ENCODE measurements at regions not wholly inside any gene's neighbourhood (a gene's known extent, or its start where the extent isn't known, plus 50 kb on each side); places are given as distances from the start of the nearest gene placed in this dataset.

GRCh38 chr10:118968482-118968881 lies 61.0 kb upstream of the NANOS1 start:
- intact Hi-C loops (cut with micrococcal nuclease) = no loop called here
- Mint-ChIP-seq H3K27me3 (peaks cover 16 to 28% (median 21%) of the 10 kb centered on the region in 5 donors), H3K4me3 (no peak overlapping the region), H3K4me1 (peaks cover 0 to 1% (median 0%) of the 10 kb centered on the region in 7 donors), H3K27ac (no peak overlapping the region), H3K9me3 (peaks cover 0 to 7% (median 2%) of the 10 kb centered on the region in 11 donors), H3K36me3 (peaks cover 0 to 6% (median 0%) of the 10 kb centered on the region in 5 donors)
- Histone ChIP-seq H3K9me3 (ENCODE audit: control insufficient read depth in 2 of 3, low read length in 3 of 3) (no peaks in the 10 kb centered on the region), H3K4me1 (ENCODE audit: control insufficient read depth in 2 of 2, insufficient read depth in 2 of 2, low read length in 2 of 2) (no peaks in the 10 kb centered on the region), H3K27ac (ENCODE audit: low read depth, low read length) (no peak overlapping the region), H3K36me3 (ENCODE audit: control insufficient read depth in 2 of 3, insufficient read depth in 3 of 3, low read length in 3 of 3) (no peaks in the 10 kb centered on the region), H3K27me3 (ENCODE audit: control insufficient read depth in 2 of 2, insufficient read depth in 2 of 2, low read length in 2 of 2) (no peaks in the 10 kb centered on the region), H3K4me3 (ENCODE audit: low read length) (no peak overlapping the region)
- CTCF ChIA-PET = no interaction called here
- no peak for DNase-seq
- POLR2A ChIA-PET = no interaction called here
- no peak for ATAC-seq

DNA sequence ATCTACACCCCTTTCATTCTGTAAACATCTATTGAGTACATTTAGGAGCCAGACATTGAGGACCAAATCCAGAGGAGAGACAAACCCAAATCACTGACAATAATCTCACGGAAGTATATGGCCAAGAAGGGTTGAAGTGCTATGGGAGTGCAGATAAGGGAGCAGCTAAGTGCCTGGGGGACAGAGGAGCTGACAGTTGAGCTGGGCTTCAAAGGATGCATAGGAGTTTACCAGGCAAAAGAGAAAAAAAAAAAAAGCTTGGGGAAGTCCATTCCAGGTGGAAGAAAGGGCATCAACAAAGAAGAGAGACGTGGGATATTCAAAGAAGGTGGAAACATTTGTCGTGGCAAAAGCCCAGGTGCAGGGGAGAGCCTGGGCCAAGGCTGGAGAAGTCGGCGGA lies 60.5 kb upstream of the NANOS1 start:
- Histone ChIP-seq H3K27me3 (ENCODE audit: control insufficient read depth in 2 of 2, insufficient read depth in 2 of 2, low read length in 2 of 2) (no peaks in the 10 kb centered on the region), H3K4me3 (ENCODE audit: low read length) (no peak overlapping the region), H3K36me3 (ENCODE audit: control insufficient read depth in 2 of 3, insufficient read depth in 3 of 3, low read length in 3 of 3) (no peaks in the 10 kb centered on the region), H3K9me3 (ENCODE audit: control insufficient read depth in 2 of 3, low read length in 3 of 3) (no peaks in the 10 kb centered on the region), H3K4me1 (ENCODE audit: control insufficient read depth in 2 of 2, insufficient read depth in 2 of 2, low read length in 2 of 2) (no peaks in the 10 kb centered on the region), H3K27ac (ENCODE audit: low read depth, low read length) (no peak overlapping the region)
- H3K9me3 Mint-ChIP-seq = peaks cover 0 to 10% (median 4%) of the 10 kb centered on the region in 11 donors
- H3K27me3 Mint-ChIP-seq = peaks cover 19 to 28% (median 25%) of the 10 kb centered on the region in 5 donors
- H3K4me1 Mint-ChIP-seq = peaks cover 0 to 1% (median 0%) of the 10 kb centered on the region in 7 donors
- ATAC-seq (no peak), DNase-seq (no peak)
- intact Hi-C loops (cut with micrococcal nuclease) = no loop called here
- POLR2A ChIA-PET = no interaction called here
- H3K4me3 Mint-ChIP-seq = no peak overlapping the region
- CTCF ChIA-PET = no interaction called here
- H3K27ac Mint-ChIP-seq = no peak overlapping the region
- H3K36me3 Mint-ChIP-seq = peaks cover 0 to 8% (median 0%) of the 10 kb centered on the region in 5 donors

- Mint-ChIP-seq H3K27me3 (peaks cover 16 to 31% (median 21%) of the 10 kb centered on the region in 5 donors), H3K4me1 (peaks cover 0 to 1% (median 0%) of the 10 kb centered on the region in 7 donors), H3K36me3 (peaks cover 0 to 8% (median 0%) of the 10 kb centered on the region in 5 donors), H3K27ac (no peak overlapping the region), H3K4me3 (no peak overlapping the region), H3K9me3 (peaks cover 0 to 12% (median 5%) of the 10 kb centered on the region in 11 donors)
- Histone ChIP-seq H3K9me3 (ENCODE audit: control insufficient read depth in 2 of 3, low read length in 3 of 3) (no peaks in the 10 kb centered on the region), H3K27ac (ENCODE audit: low read depth, low read length) (no peak overlapping the region), H3K4me3 (ENCODE audit: low read length) (no peak overlapping the region), H3K4me1 (ENCODE audit: control insufficient read depth in 2 of 2, insufficient read depth in 2 of 2, low read length in 2 of 2) (no peaks in the 10 kb centered on the region), H3K27me3 (ENCODE audit: control insufficient read depth in 2 of 2, insufficient read depth in 2 of 2, low read length in 2 of 2) (no peaks in the 10 kb centered on the region), H3K36me3 (ENCODE audit: control insufficient read depth in 2 of 3, insufficient read depth in 3 of 3, low read length in 3 of 3) (no peaks in the 10 kb centered on the region)
- CTCF ChIA-PET = no interaction called here
- intact Hi-C loops (cut with micrococcal nuclease) = no loop called here
- POLR2A ChIA-PET = no interaction called here
- DNase-seq (no peak), ATAC-seq (no peak)
Observed at GRCh38 chr10:118970770-118971169, 58.7 kb upstream of the NANOS1 start.

GRCh38 chr10:118971187-118971586 lies 58.3 kb upstream of the NANOS1 start:
- ChIA-PET CTCF (no interaction called here), POLR2A (no interaction called here)
- Histone ChIP-seq H3K27ac (ENCODE audit: low read depth, low read length) (no peak overlapping the region), H3K4me1 (ENCODE audit: control insufficient read depth in 2 of 2, insufficient read depth in 2 of 2, low read length in 2 of 2) (no peaks in the 10 kb centered on the region), H3K4me3 (ENCODE audit: low read length) (no peak overlapping the region), H3K27me3 (ENCODE audit: control insufficient read depth in 2 of 2, insufficient read depth in 2 of 2, low read length in 2 of 2) (no peaks in the 10 kb centered on the region), H3K9me3 (ENCODE audit: control insufficient read depth in 2 of 3, low read length in 3 of 3) (no peaks in the 10 kb centered on the region), H3K36me3 (ENCODE audit: control insufficient read depth in 2 of 3, insufficient read depth in 3 of 3, low read length in 3 of 3) (no peaks in the 10 kb centered on the region)
- Mint-ChIP-seq H3K27ac (no peak overlapping the region), H3K27me3 (peaks cover 13 to 33% (median 20%) of the 10 kb centered on the region in 5 donors), H3K9me3 (peaks cover 0 to 12% (median 5%) of the 10 kb centered on the region in 11 donors), H3K4me1 (no peaks in the 10 kb centered on the region), H3K36me3 (peaks cover 0 to 8% (median 0%) of the 10 kb centered on the region in 5 donors), H3K4me3 (no peak overlapping the region)
- intact Hi-C loops (cut with micrococcal nuclease) = no loop called here
- DNase-seq (no peak), ATAC-seq (no peak)

GRCh38 chr10:118971876-118972275 lies 57.6 kb upstream of the NANOS1 start:
- no peak overlapping the region for H3K27ac ChIP-seq (ENCODE audit: low read depth, low read length)
- Mint-ChIP-seq H3K4me3 (no peak overlapping the region), H3K9me3 (peaks cover 0 to 12% (median 6%) of the 10 kb centered on the region in 11 donors), H3K4me1 (no peaks in the 10 kb centered on the region), H3K36me3 (peaks cover 0 to 8% (median 0%) of the 10 kb centered on the region in 5 donors), H3K27me3 (peaks cover 13 to 33% (median 20%) of the 10 kb centered on the region in 5 donors), H3K27ac (no peak overlapping the region)
- H3K9me3 ChIP-seq (ENCODE audit: control insufficient read depth in 2 of 3, low read length in 3 of 3) = no peaks in the 10 kb centered on the region
- ChIA-PET POLR2A (no interaction called here), CTCF (no interaction called here)
- no peak for DNase-seq
- no peaks in the 10 kb centered on the region for H3K27me3 ChIP-seq (ENCODE audit: control insufficient read depth in 2 of 2, insufficient read depth in 2 of 2, low read length in 2 of 2)
- ATAC-seq = no peak
- H3K4me1 ChIP-seq (ENCODE audit: control insufficient read depth in 2 of 2, insufficient read depth in 2 of 2, low read length in 2 of 2) = no peaks in the 10 kb centered on the region
- no peaks in the 10 kb centered on the region for H3K36me3 ChIP-seq (ENCODE audit: control insufficient read depth in 2 of 3, insufficient read depth in 3 of 3, low read length in 3 of 3)
- intact Hi-C loops (cut with micrococcal nuclease) = no loop called here
- no peak overlapping the region for H3K4me3 ChIP-seq (ENCODE audit: low read length)

GRCh38 chr10:118973744-118974143 lies 55.8 kb upstream of the NANOS1 start:
- Mint-ChIP-seq H3K27ac (no peak overlapping the region), H3K27me3 (peaks cover 16 to 33% (median 19%) of the 10 kb centered on the region in 5 donors), H3K4me3 (no peak overlapping the region), H3K36me3 (peaks cover 0 to 8% (median 0%) of the 10 kb centered on the region in 5 donors), H3K9me3 (peaks cover 0 to 12% (median 6%) of the 10 kb centered on the region in 11 donors), H3K4me1 (peaks cover 0 to 2% (median 0%) of the 10 kb centered on the region in 7 donors)
- Histone ChIP-seq H3K27me3 (ENCODE audit: control insufficient read depth in 2 of 2, insufficient read depth in 2 of 2, low read length in 2 of 2) (no peaks in the 10 kb centered on the region), H3K4me3 (ENCODE audit: low read length) (no peak overlapping the region), H3K4me1 (ENCODE audit: control insufficient read depth in 2 of 2, insufficient read depth in 2 of 2, low read length in 2 of 2) (no peaks in the 10 kb centered on the region), H3K9me3 (ENCODE audit: control insufficient read depth in 2 of 3, low read length in 3 of 3) (no peaks in the 10 kb centered on the region), H3K36me3 (ENCODE audit: control insufficient read depth in 2 of 3, insufficient read depth in 3 of 3, low read length in 3 of 3) (no peaks in the 10 kb centered on the region), H3K27ac (ENCODE audit: low read depth, low read length) (no peak overlapping the region)
- no peak for ATAC-seq
- ChIA-PET POLR2A (no interaction called here), CTCF (no interaction called here)
- DNase-seq = no peak
- intact Hi-C loops (cut with micrococcal nuclease) = no loop called here

DNA sequence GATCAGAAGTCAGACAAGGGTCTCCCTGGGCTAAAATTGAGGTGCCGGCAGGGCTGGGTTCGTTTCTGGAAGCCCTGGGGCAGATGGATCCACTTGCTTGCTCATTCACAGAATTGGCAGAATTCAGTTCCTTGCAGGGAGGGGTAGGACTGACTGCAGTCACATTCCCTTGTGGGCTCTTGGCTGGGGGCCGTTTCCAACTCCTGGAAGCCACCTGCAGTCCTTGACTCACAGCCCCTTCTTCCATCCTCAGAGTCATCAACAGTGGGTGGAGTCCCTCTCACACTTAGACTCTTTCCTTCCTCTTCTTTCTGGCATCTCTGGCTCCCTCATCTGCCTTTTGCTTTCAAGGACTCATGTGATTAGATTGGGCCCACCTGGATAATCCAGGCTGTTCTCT lies 54.6 kb upstream of the NANOS1 start:
- DNase-seq (no peak), ATAC-seq (no peak)
- H3K9me3 Mint-ChIP-seq = peaks cover 0 to 12% (median 6%) of the 10 kb centered on the region in 11 donors
- H3K27me3 ChIP-seq (ENCODE audit: control insufficient read depth in 2 of 2, insufficient read depth in 2 of 2, low read length in 2 of 2) = no peaks in the 10 kb centered on the region
- H3K27ac ChIP-seq (ENCODE audit: low read depth, low read length) = no peak overlapping the region
- H3K4me3 ChIP-seq (ENCODE audit: low read length) = no peak overlapping the region
- H3K4me3 Mint-ChIP-seq = no peak overlapping the region
- intact Hi-C loops (cut with micrococcal nuclease) = no loop called here
- H3K27ac Mint-ChIP-seq = no peak overlapping the region
- peaks cover 0 to 8% (median 0%) of the 10 kb centered on the region in 5 donors for H3K36me3 Mint-ChIP-seq
- POLR2A ChIA-PET = no interaction called here
- H3K4me1 ChIP-seq (ENCODE audit: control insufficient read depth in 2 of 2, insufficient read depth in 2 of 2, low read length in 2 of 2) = no peaks in the 10 kb centered on the region
- H3K27me3 Mint-ChIP-seq = peaks cover 12 to 33% (median 14%) of the 10 kb centered on the region in 5 donors
- peaks cover 0 to 2% (median 0%) of the 10 kb centered on the region in 7 donors for H3K4me1 Mint-ChIP-seq
- H3K9me3 ChIP-seq (ENCODE audit: control insufficient read depth in 2 of 3, low read length in 3 of 3) = no peaks in the 10 kb centered on the region
- CTCF ChIA-PET = no interaction called here
- H3K36me3 ChIP-seq (ENCODE audit: control insufficient read depth in 2 of 3, insufficient read depth in 3 of 3, low read length in 3 of 3) = no peaks in the 10 kb centered on the region

All from naive thymus-derived CD4-positive, alpha-beta T cell (primary cell).